Motor neuron (in vitro differentiated cells): ENCODE measurements at regions not wholly inside any gene's neighbourhood (a gene's known extent, or its start where the extent isn't known, plus 50 kb on each side); places are given as distances from the start of the nearest gene placed in this dataset.

Source experiments
- ATAC-seq, 8 experiments: fragments of 200-7000 bp; cut with Tn5 transposase; replicated peaks in 6 of 8; 2 replicates each; pipeline ENCODE4 v1.8.0; 2021; ENCODE audit warnings: mild to moderate bottlenecking in 8 of 8, moderate library complexity in 8 of 8
- H3K27ac ChIP-seq, 2 donors: fragments of 250-450 bp; sonication (Bioruptor Pico); 2 replicates each; pipeline ENCODE4 v1.9.0; 2021; ENCODE audit warnings: antibody characterized with exemption in 2 of 2, mild to moderate bottlenecking in 2 of 2, moderate library complexity in 1 of 2
- H3K4me1 ChIP-seq, 2 donors: fragments of 250-450 bp; sonication (Bioruptor Pico); replicated peaks in 1 of 2; 2 replicates each; pipeline ENCODE4 v1.6.1; 2021; ENCODE audit warnings: antibody characterized with exemption in 2 of 2, mild to moderate bottlenecking in 2 of 2, moderate library complexity in 1 of 2
- H3K4me3 ChIP-seq, 5 donors: fragments of 250-450 bp; sonication (Bioruptor Pico); 2 replicates each; pipeline ENCODE4 v1.9.0; 2021; ENCODE audit warnings: antibody characterized with exemption in 5 of 5, mild to moderate bottlenecking in 5 of 5, moderate library complexity in 4 of 5
- WGBS, 10 experiments: fragments of 450-650 bp; shearing (Covaris generic); methylation state at CpG; one replicate each; pipeline ENCODE4 v1.0.0; 2022; 5-methylcytosine and 5-hydroxymethylcytosine counted together
- in situ Hi-C, 9 experiments: fragments of 400-800 bp; cut with MboI; loops; one replicate each; pipeline ENCODE4 v1.15.0; 2021; ENCODE audit warnings: low sequenced_read_pairs in 9 of 9, low pct_unique_long_range_greater_than_20kb in 2 of 9; ENCODE audit not compliant: unreplicated experiment in 9 of 9

- no peak overlapping the region for H3K27ac ChIP-seq
- 0 to 100% (median 88%) methylated on average over 1 to 3 of the region's 5 CpGs; no CpG with 5 or more reads in 3 of the 10 experiments for WGBS, 10 experiments
Measured at GRCh38 chr4:115850799-115851509, 737.5 kb upstream of the NDST4 start.

GRCh38 chr4:115844180-115844579 lies 730.8 kb upstream of the NDST4 start:
- no peak overlapping the region for H3K4me3 ChIP-seq
- ATAC-seq: no peak
- in situ Hi-C loops: no loop called here
- H3K27ac ChIP-seq: no peak overlapping the region
- 4 to 95% (median 81%) methylated on average over 2 of the region's 2 CpGs; no CpG with 5 or more reads in 1 of the 10 experiments for WGBS, 10 experiments
- no peaks in the 10 kb centered on the region for H3K4me1 ChIP-seq

More at GRCh38 chr4:115850799-115851509, 737.5 kb upstream of the NDST4 start:
- no peak for ATAC-seq
- H3K4me1 ChIP-seq: no peaks in the 10 kb centered on the region
- H3K4me3 ChIP-seq: no peak overlapping the region
- in situ Hi-C loops: no loop called here

- peak in 1 of 8 experiments; percentile 65 for ATAC-seq
- in situ Hi-C loops: no loop called here
- Histone ChIP-seq H3K4me3 (no peak overlapping the region), H3K4me1 (no peaks in the 10 kb centered on the region), H3K27ac (no peak overlapping the region)
Measured at GRCh38 chr4:115841871-115842270, 728.5 kb upstream of the NDST4 start.

- in situ Hi-C loops: no loop called here
- 0 to 80% (median 37%) methylated on average over 1 to 2 of the region's 3 CpGs; no CpG with 5 or more reads in 6 of the 10 experiments for WGBS, 10 experiments
- Histone ChIP-seq H3K4me1 (no peaks in the 10 kb centered on the region), H3K27ac (no peak overlapping the region), H3K4me3 (no peak overlapping the region)
- ATAC-seq: peak in 1 of 8 experiments; percentile 38
Measured at GRCh38 chr4:115834441-115834840, 721.0 kb upstream of the NDST4 start.

- in situ Hi-C loops: no loop called here
- Histone ChIP-seq H3K4me3 (no peak overlapping the region), H3K4me1 (no peaks in the 10 kb centered on the region), H3K27ac (no peak overlapping the region)
- 13 to 100% (median 92%) methylated on average over 1 of the region's 1 CpG; no CpG with 5 or more reads in 3 of the 10 experiments for WGBS, 10 experiments
- no peak for ATAC-seq
Measured at GRCh38 chr4:115824630-115825029, 711.2 kb upstream of the NDST4 start.

GRCh38 chr4:115803825-115804224 lies 690.4 kb upstream of the NDST4 start:
- Histone ChIP-seq H3K4me3 (no peak overlapping the region), H3K27ac (no peak overlapping the region), H3K4me1 (no peaks in the 10 kb centered on the region)
- no peak for ATAC-seq
- in situ Hi-C loops: no loop called here

GRCh38 chr4:115790812-115791211 lies 677.4 kb upstream of the NDST4 start:
- no peak overlapping the region for H3K4me3 ChIP-seq
- no peaks in the 10 kb centered on the region for H3K4me1 ChIP-seq
- no peak overlapping the region for H3K27ac ChIP-seq
- no peak for ATAC-seq
- in situ Hi-C loops: no loop called here
- WGBS, 10 experiments: 6 to 89% (median 70%) methylated on average over 1 to 2 of the region's 2 CpGs

- H3K4me3 ChIP-seq: no peak overlapping the region
- no peak for ATAC-seq
- WGBS, 10 experiments: 7 to 100% (median 95%) methylated on average over 2 to 10 of the region's 10 CpGs
Measured at GRCh38 chr4:115781528-115782146, 668.2 kb upstream of the NDST4 start.

GRCh38 chr4:115780835-115781234 lies 667.4 kb upstream of the NDST4 start:
- Histone ChIP-seq H3K4me3 (no peak overlapping the region), H3K4me1 (no peaks in the 10 kb centered on the region), H3K27ac (no peak overlapping the region)
- in situ Hi-C loops: no loop called here
- no peak for ATAC-seq

More at GRCh38 chr4:115781528-115782146, 668.2 kb upstream of the NDST4 start:
- no peaks in the 10 kb centered on the region for H3K4me1 ChIP-seq
- in situ Hi-C loops: no loop called here
- no peak overlapping the region for H3K27ac ChIP-seq

GRCh38 chr4:115780268-115780667 lies 666.8 kb upstream of the NDST4 start:
- in situ Hi-C loops: no loop called here
- 25 to 95% (median 69%) methylated on average over 2 to 4 of the region's 4 CpGs; no CpG with 5 or more reads in 1 of the 10 experiments for WGBS, 10 experiments
- Histone ChIP-seq H3K4me3 (no peak overlapping the region), H3K27ac (no peak overlapping the region), H3K4me1 (no peaks in the 10 kb centered on the region)
- ATAC-seq: no peak

- peaks cover 0 to 8% of the 10 kb centered on the region in 2 donors for H3K4me1 ChIP-seq
- H3K4me3 ChIP-seq: no peak overlapping the region
- no peak for ATAC-seq
- in situ Hi-C loops: no loop called here
- no peak overlapping the region for H3K27ac ChIP-seq
Measured at GRCh38 chr4:115770046-115770543, 656.7 kb upstream of the NDST4 start.

- no peak for ATAC-seq
- H3K4me1 ChIP-seq: peaks cover 0 to 8% of the 10 kb centered on the region in 2 donors
- in situ Hi-C loops: no loop called here
- no peak overlapping the region for H3K27ac ChIP-seq
- H3K4me3 ChIP-seq: no peak overlapping the region
Measured at GRCh38 chr4:115769396-115769795, 656.0 kb upstream of the NDST4 start.

- no peak for ATAC-seq
- H3K4me3 ChIP-seq: no peak overlapping the region
- in situ Hi-C loops: no loop called here
- no peaks in the 10 kb centered on the region for H3K4me1 ChIP-seq
- WGBS, 10 experiments: 0 to 100% (median 83%) methylated on average over 1 of the region's 1 CpG; no CpG with 5 or more reads in 5 of the 10 experiments
- no peak overlapping the region for H3K27ac ChIP-seq
Measured at GRCh38 chr4:115763051-115763450, 649.6 kb upstream of the NDST4 start.

GRCh38 chr4:115759231-115759630 lies 645.8 kb upstream of the NDST4 start:
- ATAC-seq: peak in 1 of 8 experiments; percentile 29
- Histone ChIP-seq H3K27ac (no peak overlapping the region), H3K4me1 (no peaks in the 10 kb centered on the region), H3K4me3 (no peak overlapping the region)
- WGBS, 10 experiments: 60 to 100% (median 87%) methylated on average over 1 to 2 of the region's 2 CpGs; no CpG with 5 or more reads in 4 of the 10 experiments
- in situ Hi-C loops: no loop called here
